ENCODE measurements at regions not wholly inside any gene's neighbourhood (a gene's known extent, or its start where the extent isn't known, plus 50 kb on each side); places are given as distances from the start of the nearest gene placed in this dataset.

GRCh38 chr6:15143540-15143939, 102.3 kb upstream of the JARID2 start:
- no peaks in the 10 kb centered on the region for H4K20me1 ChIP-seq (ENCODE audit: insufficient read depth, low read length)
- H3K79me2 ChIP-seq (ENCODE audit: insufficient read depth, low read length): no peaks in the 10 kb centered on the region
- no peak overlapping the region for H2AFZ ChIP-seq (ENCODE audit: low read depth, low read length)
- H3K36me3 Mint-ChIP-seq (ENCODE audit: low read depth, unreplicated experiment): no peaks in the 10 kb centered on the region
- no peaks in the 10 kb centered on the region for H3K36me3 ChIP-seq (ENCODE audit: insufficient read depth, low read length)
- FAIRE-seq: no peak
- H3K4me2 ChIP-seq (ENCODE audit: low read length): no peak overlapping the region
- no peak overlapping the region for H3K27ac ChIP-seq (ENCODE audit: low read depth, low read length)
- peaks cover under 1% of the 10 kb centered on the region for H3K9me3 Mint-ChIP-seq (ENCODE audit: unreplicated experiment)
- H3K4me1 ChIP-seq (ENCODE audit: insufficient read depth, low read length): peaks cover 6% of the 10 kb centered on the region
- no peaks in the 10 kb centered on the region for H3K9me3 ChIP-seq (ENCODE audit: insufficient read depth, low read depth, low read length)
- TF ChIP-seq CTCF (IDR thresholded peaks at IDR 0.05; ENCODE audit: insufficient read depth, low read depth, low read length) (no peak), EZH2 (IDR thresholded peaks at IDR 0.05; ENCODE audit: insufficient read depth, low read length) (no peak)
- DNase-seq (ENCODE audit: low read depth): no peak
- H3K4me1 Mint-ChIP-seq (ENCODE audit: low read depth, unreplicated experiment): peaks cover 5% of the 10 kb centered on the region
- no peak overlapping the region for H3K27ac Mint-ChIP-seq (ENCODE audit: unreplicated experiment)
- H3K4me3 Mint-ChIP-seq (ENCODE audit: unreplicated experiment): no peak overlapping the region
- no peaks in the 10 kb centered on the region for H3K27me3 ChIP-seq (ENCODE audit: insufficient read depth, low read length)
- H3K4me3 ChIP-seq (ENCODE audit: insufficient read depth, low read depth, low read length): no peak overlapping the region
- no peak overlapping the region for H3K9ac ChIP-seq (ENCODE audit: low read length)
- peaks cover 5% of the 10 kb centered on the region for H3K27me3 Mint-ChIP-seq (ENCODE audit: low read depth, unreplicated experiment)

GRCh38 chr6:15145821-15146220, 100.0 kb upstream of the JARID2 start:
- Histone ChIP-seq H3K36me3 (ENCODE audit: insufficient read depth, low read length) (no peaks in the 10 kb centered on the region), H2AFZ (ENCODE audit: low read depth, low read length) (no peak overlapping the region), H4K20me1 (ENCODE audit: insufficient read depth, low read length) (no peaks in the 10 kb centered on the region), H3K27me3 (ENCODE audit: insufficient read depth, low read length) (no peaks in the 10 kb centered on the region), H3K9ac (ENCODE audit: low read length) (no peak overlapping the region), H3K4me3 (ENCODE audit: insufficient read depth, low read depth, low read length) (no peak overlapping the region), H3K9me3 (ENCODE audit: insufficient read depth, low read depth, low read length) (no peaks in the 10 kb centered on the region), H3K4me2 (ENCODE audit: low read length) (no peak overlapping the region), H3K79me2 (ENCODE audit: insufficient read depth, low read length) (no peaks in the 10 kb centered on the region), H3K27ac (ENCODE audit: low read depth, low read length) (no peak overlapping the region), H3K4me1 (ENCODE audit: insufficient read depth, low read length) (peaks cover 11% of the 10 kb centered on the region)
- H3K4me1 Mint-ChIP-seq (ENCODE audit: low read depth, unreplicated experiment): peaks cover 9% of the 10 kb centered on the region
- TF ChIP-seq CTCF (IDR thresholded peaks at IDR 0.05; ENCODE audit: insufficient read depth, low read depth, low read length) (no peak), EZH2 (IDR thresholded peaks at IDR 0.05; ENCODE audit: insufficient read depth, low read length) (no peak)
- H3K27ac Mint-ChIP-seq (ENCODE audit: unreplicated experiment): no peak overlapping the region
- no peaks in the 10 kb centered on the region for H3K36me3 Mint-ChIP-seq (ENCODE audit: low read depth, unreplicated experiment)
- peaks cover 2% of the 10 kb centered on the region for H3K9me3 Mint-ChIP-seq (ENCODE audit: unreplicated experiment)
- DNase-seq (ENCODE audit: low read depth): no peak
- FAIRE-seq: no peak
- H3K4me3 Mint-ChIP-seq (ENCODE audit: unreplicated experiment): no peak overlapping the region
- H3K27me3 Mint-ChIP-seq (ENCODE audit: low read depth, unreplicated experiment): peaks cover 5% of the 10 kb centered on the region

GRCh38 chr6:15147827-15148226, 98.0 kb upstream of the JARID2 start:
- H3K4me1 Mint-ChIP-seq (ENCODE audit: low read depth, unreplicated experiment): peaks cover 9% of the 10 kb centered on the region
- H2AFZ ChIP-seq (ENCODE audit: low read depth, low read length): no peak overlapping the region
- H3K27me3 Mint-ChIP-seq (ENCODE audit: low read depth, unreplicated experiment): peaks cover 3% of the 10 kb centered on the region
- TF ChIP-seq CTCF (IDR thresholded peaks at IDR 0.05; ENCODE audit: insufficient read depth, low read depth, low read length): no peak
- no peaks in the 10 kb centered on the region for H4K20me1 ChIP-seq (ENCODE audit: insufficient read depth, low read length)
- no peaks in the 10 kb centered on the region for H3K36me3 Mint-ChIP-seq (ENCODE audit: low read depth, unreplicated experiment)
- DNase-seq (ENCODE audit: low read depth): no peak
- peaks cover 2% of the 10 kb centered on the region for H3K9me3 Mint-ChIP-seq (ENCODE audit: unreplicated experiment)
- H3K27me3 ChIP-seq (ENCODE audit: insufficient read depth, low read length): no peaks in the 10 kb centered on the region
- H3K4me3 ChIP-seq (ENCODE audit: insufficient read depth, low read depth, low read length): no peak overlapping the region
- peak overlapping the region; percentile 24 for H3K9ac ChIP-seq (ENCODE audit: low read length)
- no peak overlapping the region for H3K4me3 Mint-ChIP-seq (ENCODE audit: unreplicated experiment)
- peaks cover 11% of the 10 kb centered on the region for H3K4me1 ChIP-seq (ENCODE audit: insufficient read depth, low read length)
- H3K9me3 ChIP-seq (ENCODE audit: insufficient read depth, low read depth, low read length): no peaks in the 10 kb centered on the region
- no peaks in the 10 kb centered on the region for H3K36me3 ChIP-seq (ENCODE audit: insufficient read depth, low read length)
- no peaks in the 10 kb centered on the region for H3K79me2 ChIP-seq (ENCODE audit: insufficient read depth, low read length)
- H3K27ac Mint-ChIP-seq (ENCODE audit: unreplicated experiment): no peak overlapping the region
- H3K27ac ChIP-seq (ENCODE audit: low read depth, low read length): no peak overlapping the region
- FAIRE-seq: no peak
- H3K4me2 ChIP-seq (ENCODE audit: low read length): peak overlapping the region; percentile 14
